GM21360 (cell line): ENCODE measurements at regions not wholly inside any gene's neighbourhood (a gene's known extent, or its start where the extent isn't known, plus 50 kb on each side); places are given as distances from the start of the nearest gene placed in this dataset.

Source experiments
- ATAC-seq: cut with Tn5 transposase; IDR thresholded peaks from one replicate; pipeline ENCODE4 v1.9.1; 2021; ENCODE audit warnings: mild to moderate bottlenecking, moderate library complexity; ENCODE audit not compliant: unreplicated experiment

DNA sequence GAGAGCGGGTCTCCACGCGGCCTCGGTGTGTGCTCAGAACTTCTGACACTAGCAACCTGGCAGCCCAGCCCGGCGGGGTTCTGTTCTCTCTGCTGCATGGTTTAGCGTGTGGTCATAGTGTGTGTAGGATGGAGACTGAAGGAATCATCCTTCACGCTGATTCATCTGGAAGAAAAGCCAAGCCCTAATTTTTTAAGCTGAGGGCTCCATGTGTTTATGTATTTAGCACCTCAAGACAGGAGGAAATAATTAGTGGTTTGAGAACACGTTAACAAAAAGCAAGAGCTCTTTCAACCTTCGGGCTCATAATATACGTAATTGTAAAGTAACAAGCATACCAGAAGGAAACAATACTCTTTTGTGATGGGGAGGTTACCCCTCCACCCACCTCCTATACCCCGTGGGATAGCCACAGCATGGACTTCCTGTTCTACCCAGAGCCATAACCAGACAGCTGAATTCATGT is 504.6 kb upstream of the MKI67 start:
- ATAC-seq, result no peak

DNA sequence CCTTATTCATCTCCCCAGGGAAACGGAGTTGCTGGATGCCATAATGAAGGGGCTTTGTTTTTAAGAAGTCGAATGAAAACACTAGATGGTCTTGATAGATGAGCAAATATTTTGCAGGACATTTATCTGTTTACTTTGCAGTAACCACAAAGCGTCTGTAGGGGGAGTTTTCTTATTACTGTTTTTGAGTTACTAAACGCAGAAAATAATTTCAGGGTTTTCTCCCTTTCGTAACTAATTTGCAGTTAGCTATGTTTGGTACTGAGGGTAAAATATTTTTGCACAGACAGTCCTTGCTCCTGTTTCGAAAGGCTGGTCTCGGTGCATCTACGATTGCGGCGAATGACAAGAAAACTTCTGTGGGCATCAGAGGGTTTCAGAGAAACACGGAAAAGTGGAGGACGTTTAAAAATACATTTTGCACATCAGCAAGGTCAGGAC is 505.6 kb upstream of the MKI67 start:
- ATAC-seq, result no peak

DNA sequence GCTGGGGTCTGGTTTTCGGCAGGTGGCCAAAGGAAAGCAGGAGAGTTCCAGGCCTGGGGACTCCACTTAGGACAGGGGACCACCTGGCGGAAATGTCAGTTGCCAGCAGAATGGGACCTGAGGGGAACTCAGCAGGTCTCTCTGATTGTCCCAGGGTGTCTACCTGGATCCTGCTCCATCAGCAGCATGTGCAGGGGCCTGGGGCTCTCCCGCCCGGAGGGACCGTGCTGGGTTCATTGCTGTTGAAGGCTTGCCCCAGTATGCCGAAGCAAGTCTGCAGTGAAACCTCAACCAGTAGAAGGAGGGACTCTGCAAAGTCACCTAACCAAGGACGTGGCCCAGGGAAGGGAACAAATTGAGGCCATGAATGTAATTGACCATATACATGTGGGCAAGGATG is 506.5 kb upstream of the MKI67 start:
- no peak for ATAC-seq

DNA sequence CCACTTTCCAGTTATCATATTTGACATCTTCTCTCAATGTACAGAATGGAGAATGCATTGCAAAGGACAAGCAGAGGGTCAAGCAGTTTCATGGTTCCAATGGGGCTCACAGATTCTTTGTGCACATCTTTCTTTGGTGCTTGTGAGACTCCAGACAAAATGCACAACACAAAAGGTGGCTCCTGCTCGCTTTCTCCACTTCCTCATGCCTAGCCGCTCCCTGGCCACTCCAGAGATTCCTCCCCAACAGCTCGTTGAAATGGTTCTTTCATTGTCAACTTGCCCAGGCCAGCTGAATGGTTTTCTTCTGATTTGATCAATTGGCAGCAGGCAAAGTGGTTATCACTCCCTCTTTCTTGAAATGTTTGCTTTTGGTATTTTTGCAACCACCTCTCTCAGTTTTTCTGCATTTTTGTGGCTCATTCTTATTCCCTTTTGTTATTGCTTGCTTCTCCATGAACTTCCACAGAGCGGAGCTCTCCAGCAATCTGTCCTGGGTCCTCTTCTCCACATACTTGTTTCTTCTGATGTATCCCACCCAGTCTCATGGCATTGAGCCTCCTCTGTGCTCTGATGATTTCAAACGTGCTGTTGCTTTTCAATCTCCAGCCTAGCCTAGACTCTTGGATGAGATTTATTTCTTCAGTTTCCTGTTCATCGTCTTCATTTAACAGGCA is 507.8 kb upstream of the MKI67 start:
- no peak for ATAC-seq

DNA sequence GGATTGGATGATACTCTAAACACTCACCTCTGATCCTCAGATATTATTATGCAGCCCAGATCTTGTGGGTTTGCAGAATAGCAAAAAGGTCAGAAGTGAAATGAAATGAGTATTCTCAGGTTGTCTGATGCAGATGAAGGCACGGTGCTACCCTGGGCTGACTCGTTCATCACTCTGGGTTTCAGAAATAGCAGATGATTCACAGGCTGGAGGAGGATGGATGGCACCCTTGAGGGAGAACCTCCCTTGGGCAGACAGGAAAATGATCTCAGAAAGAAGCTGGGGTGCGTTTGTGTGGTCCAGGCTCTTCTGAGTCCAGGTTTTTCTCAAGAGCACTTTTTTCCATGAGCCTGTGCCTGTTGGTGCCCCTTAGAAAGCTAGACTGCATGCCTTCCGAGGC is 515.8 kb upstream of the MKI67 start:
- ATAC-seq, result no peak

DNA sequence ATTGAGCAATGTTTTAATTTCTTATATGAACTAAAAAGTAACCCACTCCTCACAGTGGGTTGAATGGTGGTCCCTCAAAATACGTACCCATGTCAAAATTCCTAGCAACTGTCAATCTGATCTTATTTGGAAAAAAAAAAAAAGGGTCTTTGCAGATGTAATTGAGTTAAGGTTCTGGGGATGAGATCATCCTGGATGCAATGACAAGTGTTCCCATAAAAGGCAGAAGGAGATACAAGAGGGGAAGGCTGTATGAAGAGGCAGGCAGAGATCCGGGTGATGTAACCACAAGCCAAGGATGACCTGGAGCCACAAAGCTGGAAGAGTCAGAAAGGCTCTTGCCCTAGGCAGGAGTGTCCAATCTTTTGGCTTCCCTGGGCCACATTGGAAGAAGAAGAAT is 516.3 kb upstream of the MKI67 start:
- no peak for ATAC-seq

DNA sequence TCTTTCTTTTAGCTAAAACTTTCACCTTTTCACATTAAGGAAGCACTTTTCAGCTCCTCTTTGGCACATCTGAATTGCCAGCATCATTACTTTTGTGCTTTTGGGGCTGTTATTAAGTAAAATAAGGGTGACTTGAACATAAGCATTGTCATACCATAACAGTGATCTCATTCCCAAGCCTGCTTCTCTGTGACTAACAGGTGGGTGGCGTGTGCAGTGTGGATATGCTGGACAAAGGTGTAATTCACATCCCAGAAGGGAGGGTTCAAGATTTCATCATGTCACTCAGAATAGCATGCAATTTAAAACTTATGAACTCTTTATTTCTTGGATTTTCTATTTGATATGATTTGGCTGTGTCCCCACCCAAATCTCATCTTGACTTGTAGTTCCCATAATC is 517.4 kb upstream of the MKI67 start:
- no peak for ATAC-seq

DNA sequence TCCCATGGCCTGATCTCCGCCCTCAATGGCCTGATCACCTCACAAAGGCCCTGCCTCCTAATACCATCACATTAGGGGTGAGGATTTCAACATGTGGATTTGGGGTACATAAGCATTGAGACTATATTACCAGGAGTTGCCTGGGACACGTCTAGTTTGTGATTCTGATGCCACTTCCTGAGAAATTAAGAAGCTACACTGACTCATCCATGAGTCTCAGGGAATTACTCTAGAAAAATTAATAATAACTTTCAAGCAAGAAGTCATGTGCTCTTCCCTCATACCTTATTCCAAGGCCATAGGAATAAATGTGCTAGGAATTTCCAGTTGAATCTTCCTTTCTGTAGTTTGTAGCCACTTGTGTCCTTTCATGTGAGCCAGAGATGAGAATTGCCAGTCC is 519.3 kb upstream of the MKI67 start:
- no peak for ATAC-seq

DNA sequence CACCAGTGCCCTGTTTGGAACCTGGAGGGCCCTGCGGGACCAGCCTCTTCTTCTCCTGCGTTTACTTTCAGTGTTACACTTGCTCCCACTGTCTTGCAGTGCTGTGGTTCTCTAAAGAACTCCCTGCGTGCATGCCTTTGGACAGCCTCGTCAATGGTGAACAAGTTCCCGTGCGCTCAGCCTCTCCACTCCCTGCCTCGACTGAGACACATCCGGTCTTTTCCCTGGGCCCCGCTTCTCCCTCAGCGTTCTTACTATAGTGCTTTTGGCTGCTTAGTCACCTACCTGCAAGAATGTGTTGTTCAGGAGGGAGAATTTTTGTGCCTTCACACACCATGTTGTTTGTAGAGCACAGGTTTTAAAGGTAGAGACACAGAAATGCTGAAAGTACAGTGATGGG is 520.7 kb upstream of the MKI67 start:
- ATAC-seq, result no peak

DNA sequence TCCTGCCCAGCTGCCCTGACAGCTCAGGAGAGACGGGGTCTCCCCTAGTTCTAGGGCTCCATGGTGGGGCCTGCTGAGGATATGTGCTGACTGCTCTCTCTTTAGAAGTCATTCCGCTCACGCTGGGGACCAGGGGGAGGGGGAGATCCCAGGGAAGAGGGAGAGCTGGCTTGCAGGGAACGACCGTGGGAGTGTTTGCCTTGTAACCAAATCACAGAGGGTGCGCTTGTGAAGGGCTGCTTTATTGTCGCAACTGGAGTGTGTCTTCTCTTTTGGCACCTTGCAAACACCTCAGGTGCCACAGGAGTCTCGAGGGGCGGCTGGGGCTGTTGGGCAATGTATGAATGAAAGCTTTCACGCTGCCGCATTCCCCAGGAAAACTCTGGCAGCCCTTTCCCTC is 531.3 kb upstream of the MKI67 start:
- ATAC-seq, result no peak

DNA sequence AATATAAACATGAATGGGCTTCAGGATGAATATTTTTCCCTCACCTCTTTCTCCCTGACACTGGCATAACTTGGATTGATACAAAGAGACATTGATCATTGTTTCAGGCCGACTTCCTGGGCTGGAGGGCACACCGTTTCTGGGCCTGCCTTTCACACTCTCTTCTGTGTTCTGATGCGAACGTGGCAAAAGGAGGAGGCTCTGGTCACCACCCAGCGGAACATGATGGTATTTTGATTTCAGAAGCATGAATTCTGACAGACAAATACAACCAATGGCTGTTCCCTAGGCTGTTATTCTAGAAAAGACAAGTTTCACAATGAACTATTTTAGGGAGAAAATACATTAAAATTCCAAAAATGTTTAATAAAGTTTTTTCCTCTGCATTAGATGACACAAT is 534.5 kb upstream of the MKI67 start:
- no peak for ATAC-seq

DNA sequence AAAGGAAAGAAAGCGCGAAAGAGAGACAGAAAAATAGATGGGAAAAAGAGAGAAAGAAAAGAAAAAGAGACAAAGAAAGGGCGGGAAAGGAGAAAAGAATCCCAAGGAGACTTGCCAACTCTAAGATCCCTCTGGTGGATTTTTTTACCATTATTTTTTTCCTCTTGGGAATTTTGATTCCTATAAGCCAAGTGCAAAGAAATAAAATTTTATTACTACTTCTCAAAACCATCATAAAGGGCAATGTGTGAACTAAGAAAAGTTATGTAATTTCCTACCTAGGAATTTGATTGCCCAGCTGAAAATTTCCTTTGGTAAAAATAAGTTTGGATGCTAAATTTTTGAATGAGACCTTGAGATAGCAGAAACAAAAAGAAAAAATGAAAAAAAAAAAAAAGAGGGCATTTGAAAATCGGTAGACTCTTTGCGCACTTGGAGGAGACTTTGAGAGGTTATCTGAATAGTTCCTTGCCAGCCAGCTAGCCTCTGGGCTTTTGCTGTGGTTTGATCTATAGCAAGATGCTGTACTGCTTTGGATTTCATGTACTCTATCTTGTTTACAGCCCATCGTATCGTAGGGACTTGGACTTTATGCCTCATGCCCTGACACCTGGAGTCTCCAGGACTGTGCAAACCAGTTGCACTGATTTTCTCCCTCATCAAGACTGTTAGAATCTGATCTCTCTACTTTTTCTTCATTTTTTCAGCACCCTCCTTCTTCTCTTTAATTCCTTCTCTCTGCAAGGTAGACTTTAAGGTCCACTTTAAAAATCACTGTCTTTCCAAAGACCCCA is 535.4 kb upstream of the MKI67 start:
- no peak for ATAC-seq

DNA sequence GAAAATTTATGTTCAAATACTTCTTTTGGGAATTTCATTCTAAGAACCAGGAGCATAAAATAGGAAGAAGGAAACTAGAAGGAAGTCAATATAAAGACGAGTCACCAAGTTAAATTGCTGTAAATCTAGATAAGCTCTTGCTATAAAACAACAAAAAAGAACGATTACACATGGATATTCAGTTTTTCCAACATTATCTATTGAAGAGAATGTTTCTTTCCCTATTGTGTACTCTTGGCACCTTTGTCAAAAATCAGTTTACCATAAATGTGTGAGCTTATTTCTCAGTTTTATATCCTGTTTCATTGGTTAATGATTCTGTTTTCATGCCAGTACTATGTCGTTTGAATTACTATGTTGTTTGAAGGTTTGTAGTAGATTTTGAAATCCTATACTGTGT is 536.3 kb upstream of the MKI67 start:
- no peak for ATAC-seq

DNA sequence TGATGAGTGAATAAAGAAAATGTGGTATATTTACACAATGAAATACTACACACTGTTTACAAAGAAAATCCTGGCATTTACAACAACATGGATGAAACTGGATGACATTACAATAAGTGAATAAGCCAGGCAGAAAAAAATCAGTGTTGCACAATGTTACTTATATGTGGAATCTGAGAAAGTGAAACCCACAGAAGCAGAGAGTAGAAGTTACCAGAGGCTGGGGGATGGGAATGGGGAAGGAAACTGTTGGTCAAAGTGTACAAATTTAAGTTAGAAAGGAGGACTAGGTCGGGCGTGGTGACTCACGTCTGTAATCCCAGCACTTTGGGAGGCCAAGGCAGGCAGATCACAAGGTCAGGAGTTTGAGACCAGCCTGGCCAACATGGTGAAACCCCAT is 538.5 kb upstream of the MKI67 start:
- ATAC-seq, result no peak

DNA sequence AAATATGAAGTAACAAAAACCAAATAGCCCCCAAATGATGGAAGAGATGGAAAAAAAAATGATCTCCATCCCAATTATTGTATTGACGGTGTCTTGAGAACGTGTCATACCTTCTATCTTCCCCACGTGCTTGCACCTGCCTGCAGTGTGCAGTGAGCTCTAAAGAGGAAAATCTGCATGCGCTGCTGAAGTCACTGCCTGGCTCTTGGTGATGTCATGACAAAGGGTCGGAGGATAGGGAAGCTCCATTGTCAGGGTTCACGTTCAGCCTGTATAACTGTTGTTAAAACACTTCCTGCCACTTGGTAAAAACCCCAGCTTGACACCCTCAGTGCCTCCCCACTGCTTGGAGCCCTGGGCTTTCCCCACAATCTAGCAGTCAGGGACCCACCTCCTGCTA is 549.2 kb upstream of the MKI67 start:
- ATAC-seq, result no peak

DNA sequence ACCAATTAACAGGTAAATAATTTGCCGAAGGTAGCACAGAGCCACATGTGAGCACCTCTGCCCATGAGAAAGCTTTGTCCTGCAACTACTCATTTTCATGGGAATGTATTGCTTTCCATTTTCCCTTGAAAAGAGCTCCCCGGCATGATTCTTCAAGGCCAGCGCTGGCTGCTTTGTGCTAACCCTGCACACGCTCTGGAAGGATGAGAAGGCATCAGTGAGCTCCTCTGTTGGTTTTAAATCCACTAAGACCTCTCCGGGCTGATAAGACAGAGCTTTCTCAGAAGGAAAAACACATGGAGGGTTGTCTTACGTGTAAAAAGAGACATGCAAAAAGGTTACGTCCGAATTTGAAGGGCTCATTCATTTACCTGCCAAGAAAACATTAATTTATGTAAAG is 553.9 kb upstream of the MKI67 start:
- ATAC-seq, result no peak

DNA sequence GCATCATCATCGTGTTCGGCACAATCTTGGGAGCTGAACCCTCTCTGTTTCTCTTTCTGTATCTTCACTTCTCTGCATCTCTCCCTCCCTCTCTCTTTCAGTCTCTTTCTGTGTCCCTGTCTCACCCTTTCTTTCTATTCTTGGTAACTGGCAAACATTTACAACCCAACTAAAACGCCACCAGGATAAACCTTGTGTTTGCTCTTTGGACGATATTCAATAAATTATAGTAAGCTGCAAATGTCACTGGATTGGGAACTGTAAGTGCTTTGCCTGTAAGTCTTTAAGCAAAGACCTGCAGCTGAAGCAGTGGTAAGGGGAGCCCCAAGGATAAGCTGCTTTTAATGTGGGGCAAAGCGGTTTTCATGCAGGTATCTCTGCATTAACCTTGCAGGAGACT is 558.0 kb upstream of the MKI67 start:
- no peak for ATAC-seq

DNA sequence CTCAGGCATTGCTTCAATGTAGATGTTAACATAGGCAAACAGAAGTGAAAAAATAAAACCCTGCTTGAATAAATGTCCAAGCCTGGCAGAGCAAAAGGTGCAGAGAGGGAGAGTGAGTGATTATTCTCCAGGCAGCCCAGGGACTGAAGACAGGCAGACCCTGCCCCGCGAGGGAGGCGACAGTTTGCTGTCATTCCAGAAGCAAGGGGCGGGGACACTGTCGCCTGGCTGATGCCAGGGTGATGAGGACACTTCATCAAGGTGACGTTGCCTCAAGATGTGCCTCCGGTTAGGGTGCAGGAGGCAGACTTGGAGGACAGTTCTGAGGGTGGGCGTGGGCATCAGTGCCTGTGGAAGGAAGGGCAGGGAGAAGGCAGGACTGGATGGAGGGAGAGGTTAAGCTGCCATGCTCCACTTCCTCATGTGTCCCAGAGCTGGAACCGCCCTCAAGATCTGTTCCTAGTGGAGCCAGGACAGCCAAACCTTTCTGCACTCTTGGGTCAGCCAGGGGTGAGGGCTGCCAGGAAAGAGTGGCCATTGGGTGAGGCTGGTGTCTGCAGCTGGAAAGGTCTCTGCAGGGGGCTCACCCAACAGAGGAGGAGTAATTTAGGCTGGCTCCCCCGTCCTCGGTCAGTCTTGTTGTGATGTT is 560.5 kb upstream of the MKI67 start:
- ATAC-seq, result no peak

DNA sequence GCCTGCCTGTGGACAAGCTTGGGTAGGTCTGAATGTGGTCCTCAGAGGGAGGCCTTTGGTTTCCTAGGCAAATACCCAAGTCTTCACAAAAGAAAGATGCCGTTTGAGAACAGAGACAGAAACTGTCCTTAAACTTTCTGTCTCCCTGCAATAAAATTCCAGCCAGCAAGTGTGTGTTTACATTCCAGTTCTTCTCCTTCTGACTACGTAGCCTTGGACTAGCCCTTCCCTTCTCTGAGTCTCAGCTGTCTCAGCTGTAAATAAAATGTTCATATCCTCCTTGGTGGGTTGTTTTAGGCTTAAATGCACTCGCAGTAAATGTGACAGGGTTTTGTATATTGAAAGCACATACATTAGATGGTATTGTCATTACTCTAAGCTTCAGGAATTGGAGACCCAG is 561.2 kb upstream of the MKI67 start:
- no peak for ATAC-seq

DNA sequence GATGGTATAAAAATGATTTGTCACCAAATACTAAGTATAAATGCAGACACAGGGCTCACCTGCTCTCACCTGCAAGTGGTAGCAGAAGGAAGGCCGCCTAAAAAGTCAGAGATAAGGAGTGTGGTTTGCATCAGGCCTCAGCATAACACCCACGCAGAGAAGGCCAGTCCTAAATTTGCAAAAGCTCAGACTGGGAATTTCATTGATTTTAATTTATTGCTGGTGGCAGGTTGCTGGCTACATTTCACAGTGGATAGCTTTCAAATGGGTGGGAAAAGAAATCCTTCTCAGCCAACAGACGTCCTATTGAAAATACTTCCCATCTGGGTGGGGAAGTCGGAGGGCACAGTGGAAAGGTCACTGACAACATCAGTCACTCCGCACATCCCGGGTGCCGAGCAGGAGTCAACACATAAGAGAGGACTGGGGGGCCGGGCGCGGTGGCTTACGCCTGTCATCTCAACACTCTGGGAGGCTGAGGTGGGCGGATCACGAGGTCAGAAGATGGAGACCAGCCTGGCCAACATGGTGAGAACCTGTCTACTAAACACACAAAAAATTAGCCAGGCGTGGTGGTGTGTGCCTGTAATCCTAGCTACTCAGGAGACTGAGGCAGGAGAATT is 561.8 kb upstream of the MKI67 start:
- ATAC-seq, result no peak

DNA sequence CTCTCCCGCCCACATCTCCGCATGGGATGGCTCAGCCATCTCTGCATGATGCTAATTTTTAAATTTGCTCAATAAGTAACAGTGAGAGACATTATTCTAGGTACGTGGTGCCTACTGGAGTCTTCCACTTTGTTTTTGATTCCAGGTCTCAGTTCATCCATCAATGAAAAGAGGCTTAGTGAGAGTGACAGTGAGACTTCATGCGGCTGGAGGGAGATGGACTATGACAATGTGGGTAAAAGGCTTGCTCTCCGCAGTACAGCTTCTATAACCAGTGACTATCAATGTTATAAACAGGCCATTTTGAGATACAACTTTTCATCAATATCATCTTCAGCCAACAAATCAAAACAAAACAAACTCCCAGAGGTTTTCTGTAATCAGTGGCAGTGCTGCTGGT is 563.4 kb upstream of the MKI67 start:
- no peak for ATAC-seq
